TTC549 (cell line): ENCODE measurements at regions not wholly inside any gene's neighbourhood (a gene's known extent, or its start where the extent isn't known, plus 50 kb on each side); places are given as distances from the start of the nearest gene placed in this dataset.

Source experiments
- FAIRE-seq: peaks from 2 replicates; lab custom pipeline; 2012; peaks lifted over from hg19 to GRCh38; lab: Jason Lieb, UNC

- FAIRE-seq: no peak
Observed at GRCh38 chr3:155029941-155030340, 50.2 kb upstream of the MME start.

DNA sequence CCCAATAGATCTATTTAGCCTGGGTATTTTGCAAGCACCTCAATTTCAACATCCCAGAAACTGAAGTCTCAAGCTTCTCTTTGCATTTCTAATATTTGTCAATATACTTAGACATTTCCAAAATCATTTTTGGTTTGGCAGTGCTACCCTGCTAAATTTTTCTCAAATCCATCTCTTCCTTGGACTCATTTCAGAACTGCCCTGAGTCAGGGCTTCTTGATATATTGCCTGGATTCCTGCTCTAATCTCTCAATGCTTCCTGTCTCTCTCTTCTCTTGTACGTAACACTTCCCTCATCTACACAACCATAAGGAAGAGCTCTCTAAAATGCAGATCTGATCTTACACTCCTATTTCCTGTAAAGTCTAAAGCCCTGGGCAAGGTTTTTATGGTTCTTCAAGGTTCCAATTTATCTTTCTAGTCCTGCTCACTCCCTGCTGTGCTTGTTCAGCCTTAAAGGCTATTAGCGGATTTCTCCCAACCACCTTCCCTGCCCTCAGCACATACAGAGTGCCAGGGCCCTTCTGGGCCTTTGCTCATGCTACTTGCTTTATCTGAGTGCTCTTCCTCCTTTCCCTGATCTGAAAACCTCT is 53.0 kb upstream of the MME start:
- FAIRE-seq: no peak

- no peak for FAIRE-seq
Observed at GRCh38 chr3:155024006-155024638, 56.0 kb upstream of the MME start.

- FAIRE-seq: no peak
Observed at GRCh38 chr3:155022896-155023295, 57.2 kb upstream of the MME start.

DNA sequence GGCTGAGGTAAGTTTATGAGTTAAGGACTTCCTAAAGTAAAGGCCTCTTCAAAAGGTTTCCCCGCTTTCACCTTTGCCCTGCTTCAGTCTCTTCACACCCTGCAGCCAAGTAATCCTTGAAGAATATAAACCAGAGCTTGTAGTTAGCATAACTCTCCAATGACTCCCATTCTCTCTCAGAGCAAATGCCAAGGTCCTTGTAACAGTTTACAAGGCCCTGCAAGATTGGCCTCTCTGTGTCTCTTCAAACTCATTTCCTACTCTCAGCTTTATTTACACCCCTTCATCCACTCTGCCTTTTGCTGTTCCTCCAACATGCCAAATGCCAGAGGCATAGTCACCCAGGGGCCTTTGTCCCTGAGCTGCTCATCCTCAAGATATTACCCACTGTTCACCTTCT is 60.5 kb upstream of the MME start:
- no peak for FAIRE-seq

DNA sequence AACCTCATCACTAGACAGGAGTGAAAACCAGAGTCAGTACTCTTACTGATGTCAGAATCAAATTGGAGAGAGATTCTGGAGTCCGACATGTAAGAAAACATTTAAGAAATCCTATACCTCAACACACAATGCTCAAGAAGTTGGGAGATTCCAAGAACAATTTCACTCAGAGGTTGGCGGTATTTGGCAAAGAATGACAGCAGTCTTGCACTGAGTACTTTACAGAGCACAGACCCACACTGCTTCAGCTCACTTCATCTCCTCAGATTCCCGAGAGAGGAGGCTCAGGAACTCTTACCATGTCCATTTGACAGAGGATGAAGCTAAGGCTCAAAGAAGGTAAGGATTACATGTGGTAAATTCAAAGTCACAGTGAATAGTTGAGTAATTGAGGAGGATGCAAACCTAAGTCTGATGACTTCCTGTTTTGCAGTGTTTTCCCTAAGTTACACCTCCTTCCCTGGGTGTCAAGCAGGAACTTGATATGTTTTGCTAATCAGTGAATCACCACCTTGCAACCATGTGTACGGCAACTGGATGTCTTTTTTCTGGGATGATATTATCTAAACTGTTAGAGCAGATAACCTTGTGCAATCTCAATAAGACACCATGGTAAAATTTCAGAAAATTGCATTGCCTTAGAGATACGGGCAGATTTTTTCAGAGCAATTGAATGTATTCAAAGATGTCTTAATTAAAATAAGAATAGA is 61.3 kb upstream of the MME start:
- FAIRE-seq: no peak

GRCh38 chr3:155015776-155016436 is 64.2 kb upstream of the MME start:
- FAIRE-seq: no peak

DNA sequence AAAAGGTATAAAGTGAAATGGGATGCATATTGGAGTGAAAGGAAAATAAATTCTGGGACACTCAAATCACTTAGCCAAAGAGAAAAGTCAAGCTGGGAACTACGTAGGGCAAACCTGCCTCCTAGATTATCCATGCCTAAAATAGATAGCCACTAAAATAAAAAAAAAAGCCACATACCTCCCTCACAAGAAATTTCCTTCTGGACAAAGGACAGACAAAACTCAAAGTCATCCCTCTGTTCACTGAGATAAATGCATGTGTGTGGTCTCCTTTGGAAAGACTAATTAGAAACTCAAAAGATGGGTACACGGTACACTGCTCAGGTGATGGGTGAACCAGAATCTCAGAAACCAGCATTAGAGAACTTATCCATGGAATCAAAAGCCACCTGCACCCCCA is 65.2 kb upstream of the MME start:
- no peak for FAIRE-seq

DNA sequence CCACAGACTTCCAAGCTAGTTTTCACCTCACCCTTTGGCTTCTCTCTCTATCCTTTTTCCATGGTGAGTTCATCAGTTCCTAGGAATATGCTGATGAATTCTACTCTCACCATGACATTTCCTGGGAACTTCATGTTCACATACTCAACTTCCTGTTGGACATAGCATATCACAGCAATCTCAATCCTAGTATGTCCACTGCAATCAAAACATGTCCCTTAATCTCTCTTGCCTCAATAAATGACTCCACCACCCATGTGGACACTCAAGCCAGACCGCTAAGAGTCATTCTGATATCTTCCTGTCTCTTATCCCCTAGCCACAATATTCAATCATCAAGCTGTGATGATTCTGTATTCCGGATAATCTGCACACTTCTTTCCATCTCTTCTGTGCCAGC is 66.7 kb upstream of the MME start:
- FAIRE-seq: no peak

DNA sequence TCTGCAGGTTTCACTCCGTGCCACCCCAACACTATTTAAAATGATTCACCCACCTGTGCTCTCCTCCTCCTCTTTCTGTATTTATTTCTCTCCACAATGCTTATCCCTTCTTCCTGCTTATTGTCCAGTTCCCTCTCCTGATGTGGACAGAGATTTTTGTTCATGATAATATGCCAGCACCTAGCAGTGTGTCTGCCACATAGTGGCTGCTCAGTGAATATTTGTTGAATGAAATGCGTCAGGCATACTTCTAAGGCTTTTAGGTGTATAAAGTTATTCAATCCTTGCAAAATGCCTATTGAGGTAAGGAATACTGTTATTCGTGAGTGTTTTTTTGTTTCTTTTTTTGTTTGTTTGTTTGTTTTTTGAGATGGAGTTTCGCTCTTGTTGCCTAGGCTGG is 67.5 kb upstream of the MME start:
- no peak for FAIRE-seq

DNA sequence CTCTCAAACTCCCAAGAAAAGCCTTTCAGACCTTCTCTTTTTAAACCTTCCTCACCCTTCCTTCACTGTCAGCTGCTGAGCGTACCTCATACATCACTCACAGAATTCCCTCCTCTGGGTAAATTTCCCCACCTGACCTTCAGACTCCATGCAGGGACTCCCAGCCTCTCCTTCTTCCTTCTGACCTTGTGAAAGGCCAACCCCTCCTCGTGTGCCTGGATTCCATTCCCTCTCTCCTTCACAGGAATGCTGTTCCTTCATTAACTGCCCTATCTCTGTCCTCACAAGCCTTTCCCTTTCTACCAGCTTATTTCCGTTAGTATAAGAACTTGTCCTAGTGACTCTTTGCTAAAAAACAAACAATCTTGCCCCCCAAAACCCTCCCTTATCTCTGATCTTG is 69.7 kb upstream of the MME start:
- FAIRE-seq: no peak

GRCh38 chr3:155009217-155009616 is 70.9 kb upstream of the MME start:
- no peak for FAIRE-seq

- FAIRE-seq: no peak
Observed at GRCh38 chr3:155007729-155008128, 72.4 kb upstream of the MME start.

- no peak for FAIRE-seq
Observed at GRCh38 chr3:155001289-155002010, 78.7 kb upstream of the MME start.

DNA sequence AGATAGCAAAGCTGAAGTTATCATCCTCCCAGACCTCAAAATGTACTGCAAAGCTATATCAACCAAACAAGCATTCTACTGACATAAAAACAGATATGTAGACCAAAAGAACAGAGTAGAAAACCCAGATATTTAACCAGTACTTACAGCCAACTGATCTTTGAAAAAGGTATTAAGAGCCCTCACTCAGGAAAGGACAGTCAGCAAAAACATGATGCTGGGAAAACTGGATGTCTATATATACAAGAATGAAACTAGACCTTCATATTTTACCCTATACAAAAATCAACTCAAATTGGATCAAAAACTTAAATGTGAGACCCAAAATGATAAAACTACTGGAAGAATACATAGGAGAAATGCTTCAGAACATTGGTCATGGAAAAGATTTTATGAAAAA is 87.5 kb upstream of the MME start:
- FAIRE-seq: no peak

GRCh38 chr3:154990543-154990942 is 89.6 kb upstream of the MME start:
- FAIRE-seq: no peak

DNA sequence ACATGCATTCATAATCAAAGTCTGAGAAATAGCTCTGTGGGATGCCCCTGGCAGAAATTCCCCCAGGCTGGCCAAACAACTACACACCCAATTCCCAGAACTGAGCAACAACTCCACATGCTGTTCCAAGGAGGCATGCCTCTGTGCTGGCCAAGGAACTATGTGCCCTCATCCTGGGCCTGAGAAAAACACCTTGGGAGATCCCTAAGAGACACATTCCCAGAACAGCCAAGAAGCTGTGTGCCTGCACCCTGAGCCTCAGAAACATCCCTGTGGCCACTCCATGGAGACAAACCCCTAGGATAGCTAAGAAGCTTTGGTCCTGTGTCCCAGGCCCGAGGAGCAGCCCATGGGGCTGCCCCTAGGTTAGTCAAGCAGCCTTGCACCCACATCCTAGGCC is 92.3 kb upstream of the MME start:
- no peak for FAIRE-seq

GRCh38 chr3:154981664-154982063 is 98.5 kb upstream of the MME start:
- FAIRE-seq: no peak

- FAIRE-seq: no peak
Observed at GRCh38 chr3:154981201-154981600, 98.9 kb upstream of the MME start.

DNA sequence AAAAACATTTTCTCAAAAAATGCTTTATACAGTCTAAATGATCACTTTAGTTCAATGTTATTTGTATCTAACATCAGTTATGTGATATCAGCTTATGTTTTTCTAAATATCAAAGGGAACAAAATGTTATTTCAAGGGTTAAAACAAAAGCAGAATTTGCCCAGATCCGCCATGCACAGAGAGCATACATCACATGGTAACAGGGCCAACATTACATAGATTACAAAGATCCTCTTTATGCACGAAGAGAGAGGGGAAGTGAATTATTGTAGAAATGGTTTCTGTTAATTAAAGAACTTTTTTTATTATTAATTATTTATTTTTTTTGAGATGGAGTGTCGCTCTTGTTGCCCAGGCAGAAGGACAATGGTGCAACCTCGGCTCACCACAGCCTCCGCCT is 100.8 kb upstream of the MME start:
- no peak for FAIRE-seq

- no peak for FAIRE-seq
Observed at GRCh38 chr3:154977666-154978065, 102.5 kb upstream of the MME start.

GRCh38 chr3:154976072-154976983 is 103.8 kb upstream of the MME start:
- no peak for FAIRE-seq
